Activated CD8-positive, alpha-beta T cell treated with anti-CD3 and anti-CD28 coated beads for 36 hours (primary cell): ENCODE measurements at regions not wholly inside any gene's neighbourhood (a gene's known extent, or its start where the extent isn't known, plus 50 kb on each side); places are given as distances from the start of the nearest gene placed in this dataset.

Source experiments
- ATAC-seq: fragments of 200-7000 bp; cut with Tn5 transposase; one replicate; pipeline ENCODE4 v1.10.0; 2021; ENCODE audit warnings: mild to moderate bottlenecking, moderate library complexity
- CTCF ChIA-PET: fragments of 350-600 bp; sonication (Branson Sonifier 250); formaldehyde crosslinking; loops from one replicate; lab custom pipeline; 2021; ENCODE audit warnings: antibody characterized with exemption; lab: Charles Lee
- POLR2A ChIA-PET: fragments of 350-600 bp; sonication (Branson Sonifier 250); formaldehyde crosslinking; loops from one replicate; lab custom pipeline; 2021; ENCODE audit warnings: antibody characterized with exemption; lab: Charles Lee
- DNase-seq: peaks from one replicate; pipeline ENCODE4 v3.0.0-alpha.2; 2020
- H3K27ac Mint-ChIP-seq: one replicate; pipeline ENCODE4 v1.8.0; 2021; ENCODE audit warnings: mild to moderate bottlenecking, mixed read lengths
- H3K27me3 Mint-ChIP-seq: one replicate; pipeline ENCODE4 v1.8.0; 2021; ENCODE audit warnings: mixed read lengths
- H3K36me3 Mint-ChIP-seq: one replicate; pipeline ENCODE4 v1.8.0; 2021; ENCODE audit warnings: low read depth, mixed read lengths
- H3K4me1 Mint-ChIP-seq: one replicate; pipeline ENCODE4 v1.8.0; 2021; ENCODE audit warnings: low read depth, mixed read lengths
- H3K4me3 Mint-ChIP-seq: one replicate; pipeline ENCODE4 v1.8.0; 2021; ENCODE audit warnings: mild to moderate bottlenecking, moderate library complexity, mixed read lengths
- H3K9me3 Mint-ChIP-seq: one replicate; pipeline ENCODE4 v1.8.0; 2021; ENCODE audit warnings: mixed read lengths
- CTCF ChIP-seq: fragments of 200-600 bp; IDR thresholded peaks from one replicate; pipeline ENCODE4 v1.8.0; 2022; ENCODE audit warnings: antibody characterized with exemption, mild to moderate bottlenecking
- intact Hi-C: fragments of 100-400 bp; cut with micrococcal nuclease; formaldehyde crosslinking; loops from one replicate; pipeline ENCODE4 v1.10.0; 2022

GRCh38 chr16:58837950-58838349, 103.8 kb upstream of the GOT2 start:
- Mint-ChIP-seq H3K4me1 (peaks cover 6% of the 10 kb centered on the region), H3K36me3 (no peaks in the 10 kb centered on the region), H3K9me3 (no peaks in the 10 kb centered on the region), H3K4me3 (no peak overlapping the region), H3K27ac (no peak overlapping the region), H3K27me3 (peaks cover 9% of the 10 kb centered on the region)
- POLR2A ChIA-PET = no interaction called here
- CTCF ChIA-PET = interaction anchor here (1.6 kb wide), 1 partner anchor 24 kb away, joined by 4 read pairs; no protein-coding TSS in a partner anchor
- ATAC-seq = no peak
- DNase-seq = no peak
- TF ChIP-seq CTCF = no peak
- intact Hi-C loops = no loop called here

GRCh38 chr16:58836427-58836826, 102.3 kb upstream of the GOT2 start:
- DNase-seq (no peak), ATAC-seq (no peak)
- Mint-ChIP-seq H3K4me3 (no peak overlapping the region), H3K27ac (no peak overlapping the region), H3K9me3 (no peaks in the 10 kb centered on the region), H3K36me3 (no peaks in the 10 kb centered on the region), H3K27me3 (peaks cover 12% of the 10 kb centered on the region), H3K4me1 (peaks cover 6% of the 10 kb centered on the region)
- TF ChIP-seq CTCF = no peak
- ChIA-PET POLR2A (no interaction called here), CTCF (interaction anchor here (1.6 kb wide), 1 partner anchor 22 kb away, joined by 4 read pairs; no protein-coding TSS in a partner anchor)
- intact Hi-C loops = no loop called here

- H3K36me3 Mint-ChIP-seq = no peaks in the 10 kb centered on the region
- peaks cover 11% of the 10 kb centered on the region for H3K27me3 Mint-ChIP-seq
- ChIA-PET CTCF (no interaction called here), POLR2A (no interaction called here)
- DNase-seq (no peak), ATAC-seq (no peak)
- H3K4me3 Mint-ChIP-seq = no peak overlapping the region
- H3K4me1 Mint-ChIP-seq = peaks cover 6% of the 10 kb centered on the region
- intact Hi-C loops = no loop called here
- TF ChIP-seq CTCF = no peak
- H3K9me3 Mint-ChIP-seq = no peaks in the 10 kb centered on the region
- no peak overlapping the region for H3K27ac Mint-ChIP-seq
Measured at GRCh38 chr16:58832386-58832895, 98.3 kb upstream of the GOT2 start.

- ChIA-PET CTCF (no interaction called here), POLR2A (no interaction called here)
- Mint-ChIP-seq H3K27ac (no peak overlapping the region), H3K4me3 (no peak overlapping the region), H3K36me3 (no peaks in the 10 kb centered on the region), H3K4me1 (peaks cover 4% of the 10 kb centered on the region), H3K27me3 (peaks cover 11% of the 10 kb centered on the region), H3K9me3 (no peaks in the 10 kb centered on the region)
- no peak for ATAC-seq
- DNase-seq = no peak
- intact Hi-C loops = no loop called here
- TF ChIP-seq CTCF = no peak
Measured at GRCh38 chr16:58831386-58831785, 97.3 kb upstream of the GOT2 start.

GRCh38 chr16:58828901-58829545, 94.9 kb upstream of the GOT2 start:
- Mint-ChIP-seq H3K9me3 (no peaks in the 10 kb centered on the region), H3K36me3 (no peaks in the 10 kb centered on the region), H3K4me3 (no peak overlapping the region), H3K4me1 (no peaks in the 10 kb centered on the region), H3K27ac (no peak overlapping the region), H3K27me3 (peaks cover 5% of the 10 kb centered on the region)
- ATAC-seq (no peak), DNase-seq (no peak)
- TF ChIP-seq CTCF = no peak
- intact Hi-C loops = no loop called here
- CTCF ChIA-PET = no interaction called here
- POLR2A ChIA-PET = no interaction called here
